ENCODE measurements at regions not wholly inside any gene's neighbourhood (a gene's known extent, or its start where the extent isn't known, plus 50 kb on each side); places are given as distances from the start of the nearest gene placed in this dataset.

DNA sequence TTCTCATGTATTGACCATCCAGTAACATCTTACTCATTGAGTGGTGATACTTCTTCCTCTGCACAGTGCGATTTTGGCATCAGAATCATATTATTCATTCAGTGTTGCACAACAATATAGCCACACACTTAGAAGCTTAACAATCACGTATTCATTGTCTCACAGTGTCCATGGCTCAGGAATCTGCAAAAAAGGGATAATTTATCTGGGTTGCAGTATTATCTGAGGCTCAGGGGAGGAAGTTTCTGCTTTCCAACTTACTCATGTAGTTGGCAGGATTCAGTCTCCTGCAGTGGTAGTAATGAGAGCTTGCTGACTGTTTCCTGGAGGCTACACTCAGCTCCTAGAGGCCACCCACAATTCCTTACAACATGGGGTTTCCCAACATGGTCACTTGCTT lies 803.6 kb downstream of the SORCS1 start:
- Histone ChIP-seq H3K4me1 (ENCODE audit: low read length) (no peaks in the 10 kb centered on the region), H3K36me3 (replicated peaks; ENCODE audit: insufficient read depth, low read length) (no peaks in the 10 kb centered on the region), H3K4me2 (ENCODE audit: low read depth, low read length) (no peak overlapping the region), H3K27me3 (replicated peaks; ENCODE audit: insufficient read depth, low read length) (no peaks in the 10 kb centered on the region), H3K27ac (ENCODE audit: low read length) (no peak overlapping the region), H3F3A (ENCODE audit: insufficient read depth, low read length) (no peaks in the 10 kb centered on the region), H3K9me3 (replicated peaks; ENCODE audit: insufficient read depth, low read length) (no peaks in the 10 kb centered on the region), H3K79me2 (ENCODE audit: low read length) (no peaks in the 10 kb centered on the region), H3K9ac (ENCODE audit: low read length) (no peak overlapping the region), H3K9me2 (replicated peaks; ENCODE audit: insufficient read depth, low read length) (no peaks in the 10 kb centered on the region), H2AFZ (ENCODE audit: low read length) (no peak overlapping the region), H3K4me3 (ENCODE audit: low read length) (no peak overlapping the region), H4K20me1 (ENCODE audit: insufficient read depth, low read length) (no peaks in the 10 kb centered on the region)
- DNase-seq = no peak
- TF ChIP-seq, protein P1, sequence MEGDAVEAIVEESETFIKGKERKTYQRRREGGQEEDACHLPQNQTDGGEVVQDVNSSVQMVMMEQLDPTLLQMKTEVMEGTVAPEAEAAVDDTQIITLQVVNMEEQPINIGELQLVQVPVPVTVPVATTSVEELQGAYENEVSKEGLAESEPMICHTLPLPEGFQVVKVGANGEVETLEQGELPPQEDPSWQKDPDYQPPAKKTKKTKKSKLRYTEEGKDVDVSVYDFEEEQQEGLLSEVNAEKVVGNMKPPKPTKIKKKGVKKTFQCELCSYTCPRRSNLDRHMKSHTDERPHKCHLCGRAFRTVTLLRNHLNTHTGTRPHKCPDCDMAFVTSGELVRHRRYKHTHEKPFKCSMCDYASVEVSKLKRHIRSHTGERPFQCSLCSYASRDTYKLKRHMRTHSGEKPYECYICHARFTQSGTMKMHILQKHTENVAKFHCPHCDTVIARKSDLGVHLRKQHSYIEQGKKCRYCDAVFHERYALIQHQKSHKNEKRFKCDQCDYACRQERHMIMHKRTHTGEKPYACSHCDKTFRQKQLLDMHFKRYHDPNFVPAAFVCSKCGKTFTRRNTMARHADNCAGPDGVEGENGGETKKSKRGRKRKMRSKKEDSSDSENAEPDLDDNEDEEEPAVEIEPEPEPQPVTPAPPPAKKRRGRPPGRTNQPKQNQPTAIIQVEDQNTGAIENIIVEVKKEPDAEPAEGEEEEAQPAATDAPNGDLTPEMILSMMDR (IDR thresholded peaks at IDR 0.05; ENCODE audit: low read length) = no peak
- no peak for TF ChIP-seq EZH2 (optimal IDR thresholded peaks at IDR 0.05; ENCODE audit: low read depth, low read length)
- no peak for TF ChIP-seq EZH2phosphoT487 (IDR thresholded peaks at IDR 0.05; ENCODE audit: low read length)

DNA sequence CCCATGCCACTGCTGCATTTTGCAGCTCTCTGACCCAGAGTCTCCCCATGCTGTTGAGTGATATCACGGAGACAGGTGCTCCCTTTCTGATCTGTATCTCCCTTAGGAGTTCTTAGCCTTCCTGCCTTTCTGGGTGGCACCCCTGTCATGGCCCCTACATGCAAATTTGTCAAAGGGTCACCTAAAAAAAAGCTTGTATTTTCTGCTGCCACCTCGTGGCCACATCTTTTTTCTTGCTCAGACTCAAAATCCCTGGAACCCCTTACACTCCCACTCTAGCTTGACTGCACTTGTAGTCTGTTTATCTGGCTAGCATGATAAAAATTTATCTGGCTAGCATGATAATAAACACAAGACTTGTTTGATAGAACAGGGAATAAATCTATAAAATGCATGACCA lies 809.1 kb downstream of the SORCS1 start:
- Histone ChIP-seq H3K27ac (ENCODE audit: low read length) (no peak overlapping the region), H3K9me3 (replicated peaks; ENCODE audit: insufficient read depth, low read length) (no peaks in the 10 kb centered on the region)

DNA sequence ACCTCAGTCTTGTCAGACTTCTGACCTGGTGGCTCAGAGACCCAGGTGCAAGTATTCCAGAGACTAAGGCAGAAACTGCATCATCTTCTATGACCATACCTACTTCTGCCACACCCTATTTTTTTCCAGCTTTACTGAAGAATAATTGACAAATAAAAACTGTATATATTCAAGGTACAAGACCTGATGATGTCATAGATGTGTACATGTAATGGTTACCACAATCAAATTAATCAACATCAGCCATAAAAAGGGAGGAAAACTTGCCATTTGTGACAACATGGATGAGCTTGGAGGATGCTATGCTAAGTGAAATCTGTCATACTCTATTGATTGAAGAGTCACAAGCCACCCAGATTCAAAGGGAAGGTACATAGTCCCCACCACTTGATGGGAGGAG lies 815.6 kb downstream of the SORCS1 start:
- no peak overlapping the region for H3K4me2 ChIP-seq (ENCODE audit: low read depth, low read length)
- no peak overlapping the region for H3K4me3 ChIP-seq (ENCODE audit: low read length)
- H3K9ac ChIP-seq (ENCODE audit: low read length) = no peak overlapping the region
- H3F3A ChIP-seq (ENCODE audit: insufficient read depth, low read length) = no peaks in the 10 kb centered on the region
- H3K79me2 ChIP-seq (ENCODE audit: low read length) = no peaks in the 10 kb centered on the region
- H3K36me3 ChIP-seq (replicated peaks; ENCODE audit: insufficient read depth, low read length) = no peaks in the 10 kb centered on the region
- TF ChIP-seq EZH2 (optimal IDR thresholded peaks at IDR 0.05; ENCODE audit: low read depth, low read length) (no peak), EZH2phosphoT487 (IDR thresholded peaks at IDR 0.05; ENCODE audit: low read length) (no peak)
- TF ChIP-seq, protein P1 (IDR thresholded peaks at IDR 0.05; ENCODE audit: low read length) = no peak
- H3K4me1 ChIP-seq (ENCODE audit: low read length) = no peaks in the 10 kb centered on the region
- no peak overlapping the region for H2AFZ ChIP-seq (ENCODE audit: low read length)
- H3K27ac ChIP-seq (ENCODE audit: low read length) = no peak overlapping the region
- no peaks in the 10 kb centered on the region for H4K20me1 ChIP-seq (ENCODE audit: insufficient read depth, low read length)
- no peaks in the 10 kb centered on the region for H3K9me3 ChIP-seq (replicated peaks; ENCODE audit: insufficient read depth, low read length)
- H3K27me3 ChIP-seq (replicated peaks; ENCODE audit: insufficient read depth, low read length) = no peaks in the 10 kb centered on the region
- no peaks in the 10 kb centered on the region for H3K9me2 ChIP-seq (replicated peaks; ENCODE audit: insufficient read depth, low read length)
- DNase-seq = no peak

More for the DNA sequence above, 809.1 kb downstream of the SORCS1 start:
- Histone ChIP-seq H3K4me3 (ENCODE audit: low read length) (no peak overlapping the region), H3K79me2 (ENCODE audit: low read length) (no peaks in the 10 kb centered on the region), H3K4me1 (ENCODE audit: low read length) (no peaks in the 10 kb centered on the region), H3K4me2 (ENCODE audit: low read depth, low read length) (no peak overlapping the region), H3K9ac (ENCODE audit: low read length) (no peak overlapping the region), H4K20me1 (ENCODE audit: insufficient read depth, low read length) (no peaks in the 10 kb centered on the region), H2AFZ (ENCODE audit: low read length) (no peak overlapping the region), H3F3A (ENCODE audit: insufficient read depth, low read length) (no peaks in the 10 kb centered on the region), H3K36me3 (replicated peaks; ENCODE audit: insufficient read depth, low read length) (no peaks in the 10 kb centered on the region), H3K27me3 (replicated peaks; ENCODE audit: insufficient read depth, low read length) (no peaks in the 10 kb centered on the region), H3K9me2 (replicated peaks; ENCODE audit: insufficient read depth, low read length) (no peaks in the 10 kb centered on the region)
- no peak for DNase-seq
- TF ChIP-seq, protein P1 (IDR thresholded peaks at IDR 0.05; ENCODE audit: low read length) = peak; percentile 12; the same call in 1 of the 2 replicates
- no peak for TF ChIP-seq EZH2phosphoT487 (IDR thresholded peaks at IDR 0.05; ENCODE audit: low read length)

All from MM.1S (cell line).